Trophoblast cell (in vitro differentiated cells and primary cell): ENCODE measurements at regions not wholly inside any gene's neighbourhood (a gene's known extent, or its start where the extent isn't known, plus 50 kb on each side); places are given as distances from the start of the nearest gene placed in this dataset.

ENCODE experiments used
- DNase-seq, 2 donors: peaks; one replicate each; pipeline ENCODE4 v3.0.0-alpha.2; 2016
- H2AFZ ChIP-seq: 2 replicates; pipeline ENCODE4 v1.6.1; 2013; ENCODE audit warnings: low read length, moderate library complexity, mild to moderate bottlenecking; ENCODE audit not compliant: insufficient read depth, poor library complexity
- H2AK5ac ChIP-seq: 2 replicates; pipeline ENCODE4 v1.6.1; 2013; ENCODE audit warnings: mild to moderate bottlenecking, low read length
- H2BK120ac ChIP-seq: 2 replicates; pipeline ENCODE4 v1.6.1; 2013; ENCODE audit warnings: low read length, mild to moderate bottlenecking, moderate library complexity; ENCODE audit not compliant: insufficient read depth, poor library complexity
- H2BK12ac ChIP-seq: 2 replicates; pipeline ENCODE4 v1.6.1; 2013; ENCODE audit warnings: mild to moderate bottlenecking, low read length, moderate library complexity
- H2BK5ac ChIP-seq: 2 replicates; pipeline ENCODE4 v1.6.1; 2013; ENCODE audit warnings: low read length, low read depth, moderate library complexity, mild to moderate bottlenecking; ENCODE audit not compliant: poor library complexity
- H3K14ac ChIP-seq: 2 replicates; pipeline ENCODE4 v1.6.1; 2013; ENCODE audit warnings: mild to moderate bottlenecking, low read length
- H3K18ac ChIP-seq: 2 replicates; pipeline ENCODE4 v1.6.1; 2013; ENCODE audit warnings: mild to moderate bottlenecking, low read length
- H3K23ac ChIP-seq: 2 replicates; pipeline ENCODE4 v1.6.1; 2013; ENCODE audit warnings: low read length
- H3K27ac ChIP-seq: 2 replicates; pipeline ENCODE4 v1.5.1; 2013; ENCODE audit warnings: low read depth, mild to moderate bottlenecking, inconsistent platforms, low read length, moderate library complexity
- H3K27me3 ChIP-seq: 2 replicates; pipeline ENCODE4 v1.6.1; 2013; ENCODE audit warnings: inconsistent platforms, mild to moderate bottlenecking, low read length, moderate library complexity; ENCODE audit not compliant: insufficient read depth
- H3K36me3 ChIP-seq, 2 experiments: 1 replicate in 1 of 2; 2 replicates in 1 of 2; pipeline ENCODE4 v1.6.1; 2013; ENCODE audit warnings: low read length in 2 of 2, mild to moderate bottlenecking in 2 of 2, moderate library complexity in 1 of 2; ENCODE audit not compliant: insufficient read depth in 2 of 2, control insufficient read depth in 1 of 2
- H3K4ac ChIP-seq: 2 replicates; pipeline ENCODE4 v1.6.1; 2013; ENCODE audit warnings: low read depth, mild to moderate bottlenecking, low read length, moderate library complexity
- H3K4me1 ChIP-seq, 2 experiments: 1 replicate in 1 of 2; 2 replicates in 1 of 2; pipeline ENCODE4 v1.6.1; 2013; ENCODE audit warnings: low read length in 2 of 2, mild to moderate bottlenecking in 2 of 2, moderate library complexity in 1 of 2; ENCODE audit not compliant: insufficient read depth in 2 of 2, control insufficient read depth in 1 of 2
- H3K4me2 ChIP-seq: 2 replicates; pipeline ENCODE4 v1.6.1; 2013; ENCODE audit warnings: inconsistent platforms, mild to moderate bottlenecking, low read length, moderate library complexity
- H3K4me3 ChIP-seq: 2 replicates; pipeline ENCODE4 v1.5.1; 2013; ENCODE audit warnings: mild to moderate bottlenecking, low read depth, low read length, inconsistent platforms
- H3K79me1 ChIP-seq: one replicate; pipeline ENCODE4 v1.6.1; 2013; ENCODE audit warnings: low read length
- H3K79me2 ChIP-seq: 2 replicates; pipeline ENCODE4 v1.6.1; 2013; ENCODE audit warnings: low read length, mild to moderate bottlenecking; ENCODE audit not compliant: control insufficient read depth, insufficient read depth, poor library complexity
- H3K9ac ChIP-seq: 2 replicates; pipeline ENCODE4 v1.6.1; 2013; ENCODE audit warnings: mild to moderate bottlenecking, low read length
- H3K9me3 ChIP-seq: 2 replicates; pipeline ENCODE4 v1.6.1; 2013; ENCODE audit warnings: low read depth, mild to moderate bottlenecking, control low read depth, inconsistent platforms, low read length; ENCODE audit not compliant: insufficient read depth
- H4K12ac ChIP-seq: 2 replicates; pipeline ENCODE4 v1.6.1; 2013; ENCODE audit warnings: low read depth, mild to moderate bottlenecking, low read length, moderate library complexity
- H4K8ac ChIP-seq: 2 replicates; pipeline ENCODE4 v1.6.1; 2013; ENCODE audit warnings: low read depth, mild to moderate bottlenecking, low read length, moderate library complexity
- H4K91ac ChIP-seq: one replicate; pipeline ENCODE4 v1.6.1; 2013; ENCODE audit warnings: low read depth, mild to moderate bottlenecking, low read length, moderate library complexity
- WGBS: extraction: QIAGEN DNeasy Blood & Tissue Kit; methylation state at CpG from one replicate; pipeline ENCODE4 v1.1.7; 2013; ENCODE audit warnings: missing lambda C conversion rate; ENCODE audit not compliant: insufficient read length, insufficient coverage; ENCODE audit errors: extremely low coverage; 5-methylcytosine and 5-hydroxymethylcytosine counted together

- Histone ChIP-seq H3K79me1 (no peaks in the 10 kb centered on the region), H2BK120ac (no peak overlapping the region), H3K23ac (no peak overlapping the region), H2BK5ac (no peak overlapping the region), H3K4ac (no peak overlapping the region), H2AFZ (no peak overlapping the region), H3K79me2 (no peaks in the 10 kb centered on the region), H2BK12ac (no peak overlapping the region), H3K14ac (no peak overlapping the region), H3K9me3 (no peaks in the 10 kb centered on the region), H4K91ac (no peak overlapping the region), H2AK5ac (no peak overlapping the region), H3K4me3 (no peak overlapping the region), H3K36me3 (no peaks in the 10 kb centered on the region), H4K12ac (no peak overlapping the region), H3K4me2 (no peak overlapping the region), H3K27me3 (no peaks in the 10 kb centered on the region), H3K4me1 (peaks cover 2 to 4% of the 10 kb centered on the region in 2 experiments), H3K18ac (no peak overlapping the region), H3K9ac (no peak overlapping the region), H3K27ac (no peak overlapping the region), H4K8ac (no peak overlapping the region)
- WGBS, result no CpG with 5 or more reads among the region's 2 CpGs
- DNase-seq, result no peak
Observed at GRCh38 chr3:124203292-124203691, 211.4 kb upstream of the ROPN1 start.

- WGBS, result no CpG with 5 or more reads among the region's 5 CpGs
- Histone ChIP-seq H3K14ac (no peak overlapping the region), H2BK120ac (no peak overlapping the region), H4K12ac (no peak overlapping the region), H3K4me3 (no peak overlapping the region), H3K9me3 (no peaks in the 10 kb centered on the region), H3K36me3 (no peaks in the 10 kb centered on the region), H2AFZ (no peak overlapping the region), H3K79me2 (no peaks in the 10 kb centered on the region), H3K4me2 (no peak overlapping the region), H3K4me1 (peaks cover 0 to 2% of the 10 kb centered on the region in 2 experiments), H3K23ac (no peak overlapping the region), H4K8ac (no peak overlapping the region), H3K4ac (no peak overlapping the region), H4K91ac (no peak overlapping the region), H2AK5ac (no peak overlapping the region), H2BK12ac (no peak overlapping the region), H3K27me3 (no peaks in the 10 kb centered on the region), H3K27ac (no peak overlapping the region), H3K18ac (no peak overlapping the region), H2BK5ac (no peak overlapping the region), H3K9ac (no peak overlapping the region), H3K79me1 (no peaks in the 10 kb centered on the region)
- no peak for DNase-seq
Observed at GRCh38 chr3:124206225-124207055, 214.5 kb upstream of the ROPN1 start.

- Histone ChIP-seq H2BK12ac (no peak overlapping the region), H3K18ac (no peak overlapping the region), H2BK120ac (no peak overlapping the region), H2AK5ac (no peak overlapping the region), H2AFZ (no peak overlapping the region), H4K91ac (no peak overlapping the region), H3K4ac (no peak overlapping the region), H3K79me1 (no peaks in the 10 kb centered on the region), H3K4me1 (no peaks in the 10 kb centered on the region), H4K8ac (no peak overlapping the region), H3K4me3 (no peak overlapping the region), H3K79me2 (no peaks in the 10 kb centered on the region), H2BK5ac (no peak overlapping the region), H3K9ac (no peak overlapping the region), H3K23ac (no peak overlapping the region), H3K9me3 (no peaks in the 10 kb centered on the region), H3K27me3 (no peaks in the 10 kb centered on the region), H3K4me2 (no peak overlapping the region), H4K12ac (no peak overlapping the region), H3K14ac (no peak overlapping the region), H3K36me3 (no peaks in the 10 kb centered on the region), H3K27ac (no peak overlapping the region)
- DNase-seq, result no peak
- no CpG with 5 or more reads among the region's 5 CpGs for whole genome bisulfite sequencing
Observed at GRCh38 chr3:124207077-124207476, 215.2 kb upstream of the ROPN1 start.

GRCh38 chr3:124207873-124208485 lies 216.1 kb upstream of the ROPN1 start:
- H4K12ac ChIP-seq, result no peak overlapping the region
- no peak overlapping the region for H3K18ac ChIP-seq
- no peak overlapping the region for H3K14ac ChIP-seq
- no peak overlapping the region for H3K9ac ChIP-seq
- no peak overlapping the region for H3K23ac ChIP-seq
- H2BK120ac ChIP-seq, result no peak overlapping the region
- no peak overlapping the region for H4K91ac ChIP-seq
- H3K27me3 ChIP-seq, result no peaks in the 10 kb centered on the region
- H3K4me3 ChIP-seq, result no peak overlapping the region
- H3K79me1 ChIP-seq, result no peaks in the 10 kb centered on the region
- H3K4ac ChIP-seq, result no peak overlapping the region
- H2BK12ac ChIP-seq, result no peak overlapping the region
- no peak overlapping the region for H4K8ac ChIP-seq
- H2AK5ac ChIP-seq, result no peak overlapping the region
- no peaks in the 10 kb centered on the region for H3K9me3 ChIP-seq
- no peaks in the 10 kb centered on the region for H3K79me2 ChIP-seq
- no peak overlapping the region for H3K27ac ChIP-seq
- H2BK5ac ChIP-seq, result no peak overlapping the region
- DNase-seq, result no peak
- no CpG with 5 or more reads among the region's 5 CpGs for WGBS
- no peak overlapping the region for H3K4me2 ChIP-seq
- H3K4me1 ChIP-seq, result no peaks in the 10 kb centered on the region
- no peak overlapping the region for H2AFZ ChIP-seq
- H3K36me3 ChIP-seq, result no peaks in the 10 kb centered on the region
